Vagina (tissue), 2 donors: ENCODE measurements at regions not wholly inside any gene's neighbourhood (a gene's known extent, or its start where the extent isn't known, plus 50 kb on each side); places are given as distances from the start of the nearest gene placed in this dataset.

Experiments used
- POLR2A ChIP-seq, 2 donors: fragments of 450-650 bp; IDR thresholded peaks; one replicate each; pipeline ENCODE4 v1.6.1; 2017; ENCODE audit warnings: antibody characterized with exemption in 2 of 2, mild to moderate bottlenecking in 2 of 2, moderate library complexity in 2 of 2
- TF ChIP-seq, protein P1 (sequence below), 3 experiments: fragments of 450-650 bp in 2 of 3; fragments of 200-600 bp in 1 of 3; sonication (generic) in 1 of 3; IDR thresholded peaks; one replicate each; pipeline ENCODE4 v1.5.1; 2017 to 2019; ENCODE audit warnings: antibody characterized with exemption in 3 of 3, mild to moderate bottlenecking in 2 of 3, moderate library complexity in 2 of 3

DNA sequence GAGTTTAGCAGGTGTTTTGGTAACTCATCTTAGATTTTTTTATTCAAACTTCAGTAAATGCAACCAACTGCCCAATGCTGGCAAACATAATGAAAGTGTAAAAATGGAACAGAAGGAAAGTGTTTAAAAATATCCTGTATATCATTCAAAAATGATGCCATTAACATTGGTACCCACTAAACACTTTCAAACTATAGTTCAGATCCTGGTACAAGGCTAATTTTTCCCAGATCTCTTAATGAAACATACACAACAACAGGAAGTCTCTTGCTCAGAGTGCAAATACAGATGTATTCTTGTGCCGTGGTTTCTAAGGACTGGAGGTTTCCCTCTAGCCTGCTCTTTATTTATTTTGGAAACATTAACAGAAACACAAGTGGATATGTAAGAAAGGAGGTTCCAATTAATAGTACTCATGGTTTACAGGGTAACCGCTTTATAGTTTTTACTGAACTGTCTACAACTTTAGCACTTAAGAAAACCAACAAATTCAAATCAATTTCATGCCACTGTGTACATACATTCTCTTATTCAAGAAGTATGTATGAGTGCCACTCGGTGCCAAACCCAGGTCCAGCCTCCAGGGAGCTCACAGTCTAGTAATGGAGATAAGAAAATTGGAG lies 176.0 kb upstream of the AKR1E2 start:
- no peak for TF ChIP-seq POLR2A (IDR thresholded peaks at IDR 0.05)
- TF ChIP-seq, protein P1, sequence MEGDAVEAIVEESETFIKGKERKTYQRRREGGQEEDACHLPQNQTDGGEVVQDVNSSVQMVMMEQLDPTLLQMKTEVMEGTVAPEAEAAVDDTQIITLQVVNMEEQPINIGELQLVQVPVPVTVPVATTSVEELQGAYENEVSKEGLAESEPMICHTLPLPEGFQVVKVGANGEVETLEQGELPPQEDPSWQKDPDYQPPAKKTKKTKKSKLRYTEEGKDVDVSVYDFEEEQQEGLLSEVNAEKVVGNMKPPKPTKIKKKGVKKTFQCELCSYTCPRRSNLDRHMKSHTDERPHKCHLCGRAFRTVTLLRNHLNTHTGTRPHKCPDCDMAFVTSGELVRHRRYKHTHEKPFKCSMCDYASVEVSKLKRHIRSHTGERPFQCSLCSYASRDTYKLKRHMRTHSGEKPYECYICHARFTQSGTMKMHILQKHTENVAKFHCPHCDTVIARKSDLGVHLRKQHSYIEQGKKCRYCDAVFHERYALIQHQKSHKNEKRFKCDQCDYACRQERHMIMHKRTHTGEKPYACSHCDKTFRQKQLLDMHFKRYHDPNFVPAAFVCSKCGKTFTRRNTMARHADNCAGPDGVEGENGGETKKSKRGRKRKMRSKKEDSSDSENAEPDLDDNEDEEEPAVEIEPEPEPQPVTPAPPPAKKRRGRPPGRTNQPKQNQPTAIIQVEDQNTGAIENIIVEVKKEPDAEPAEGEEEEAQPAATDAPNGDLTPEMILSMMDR (IDR thresholded peaks at IDR 0.05), result no peak
